Stimulated activated naive CD4-positive, alpha-beta T cell (primary cell): ENCODE measurements at regions not wholly inside any gene's neighbourhood (a gene's known extent, or its start where the extent isn't known, plus 50 kb on each side); places are given as distances from the start of the nearest gene placed in this dataset.

Source experiments
- DNase-seq, 6 experiments: peaks; one replicate each; lab custom pipeline; 2025; lab: John Stamatoyannopoulos, UW

DNA sequence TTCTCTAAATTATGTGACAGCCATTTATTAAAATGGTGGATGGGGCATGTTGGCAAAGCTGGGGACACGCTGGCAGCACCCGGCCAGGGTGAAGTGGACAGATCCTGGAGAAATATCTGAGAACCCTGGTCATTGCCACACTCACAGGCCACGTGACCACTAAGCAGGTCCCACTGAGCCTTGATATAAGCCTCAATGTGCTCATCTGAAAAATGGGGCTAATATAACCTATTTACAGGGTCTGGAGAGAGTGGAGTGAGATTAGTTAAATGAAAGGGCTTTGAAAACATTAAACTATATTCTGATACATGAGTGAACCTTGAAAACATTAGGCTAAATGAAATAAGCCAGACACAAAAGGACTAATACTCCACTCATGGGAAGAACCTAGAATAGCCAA, 108.9 kb downstream of the RBFOX3 start:
- no peak for DNase-seq

- no peak for DNase-seq
These were observed 109.9 kb downstream of the RBFOX3 start for GRCh38 chr17:79500745-79501618.

- no peak for DNase-seq
These were observed 112.0 kb downstream of the RBFOX3 start for GRCh38 chr17:79498854-79499253.

- no peak for DNase-seq
These were observed 113.0 kb downstream of the RBFOX3 start for GRCh38 chr17:79497777-79498348.

GRCh38 chr17:79496422-79497005, 114.3 kb downstream of the RBFOX3 start:
- no peak for DNase-seq

DNA sequence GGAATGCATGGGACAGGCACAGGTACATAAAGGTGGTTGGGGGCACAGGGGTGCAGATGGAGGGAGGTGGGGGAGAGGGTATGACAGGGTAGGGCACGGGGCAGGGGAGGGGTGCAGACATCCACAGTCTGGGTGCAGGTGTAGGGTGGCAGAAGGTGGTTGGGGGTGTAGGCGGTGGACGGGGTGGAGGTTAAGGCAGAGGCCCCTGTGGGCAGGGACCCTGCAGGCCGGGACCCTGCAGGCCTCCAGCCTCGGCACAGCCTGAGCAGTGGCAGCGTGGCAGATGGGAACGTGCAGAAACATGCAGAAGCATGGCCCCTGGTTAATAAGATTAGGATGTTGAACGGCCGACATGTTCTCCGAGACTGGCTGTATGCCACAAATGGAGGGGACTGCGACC, 115.2 kb downstream of the RBFOX3 start:
- DNase-seq = no peak

DNA sequence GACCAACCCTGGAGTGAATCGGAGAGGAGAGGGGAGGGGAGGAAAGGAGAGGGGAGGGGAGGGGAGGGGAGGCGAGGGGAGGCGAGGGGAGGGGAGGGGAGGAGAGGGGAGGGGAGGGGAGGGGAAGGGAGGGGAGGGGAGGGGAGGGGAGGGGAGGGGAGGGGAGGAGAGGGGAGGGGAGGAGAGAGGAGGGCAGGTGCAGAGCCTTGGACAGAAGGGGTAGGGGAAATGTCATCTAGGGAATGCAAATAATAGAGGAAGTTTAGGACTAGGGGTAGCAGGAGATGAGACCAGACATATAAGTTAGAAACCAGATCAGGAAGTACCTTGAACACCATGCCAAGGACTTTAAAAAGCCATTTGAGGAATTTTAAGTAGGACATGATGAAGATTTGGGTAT, 119.8 kb downstream of the RBFOX3 start:
- no peak for DNase-seq

DNA sequence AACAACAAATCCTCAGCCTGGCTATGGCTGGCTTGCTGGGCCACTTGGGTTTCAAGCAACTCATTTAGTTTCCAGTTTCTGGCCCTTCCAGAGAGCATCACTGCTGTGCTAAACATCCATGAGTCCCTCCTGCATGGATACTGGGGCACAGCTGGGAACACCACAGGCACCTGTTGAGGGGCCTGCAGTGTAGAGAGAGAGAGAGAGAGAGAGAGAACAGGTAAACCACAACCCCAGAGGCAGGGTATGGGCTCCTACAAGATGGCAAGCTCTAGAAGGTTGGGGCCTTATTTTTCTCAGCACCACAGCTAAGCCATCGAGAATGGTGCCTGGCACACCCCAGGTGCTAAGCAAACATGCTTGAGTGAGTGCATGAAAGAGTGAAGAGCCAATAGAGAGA, 120.3 kb downstream of the RBFOX3 start:
- no peak for DNase-seq

- DNase-seq = no peak
These were observed 123.7 kb downstream of the RBFOX3 start for GRCh38 chr17:79487149-79487548.

DNA sequence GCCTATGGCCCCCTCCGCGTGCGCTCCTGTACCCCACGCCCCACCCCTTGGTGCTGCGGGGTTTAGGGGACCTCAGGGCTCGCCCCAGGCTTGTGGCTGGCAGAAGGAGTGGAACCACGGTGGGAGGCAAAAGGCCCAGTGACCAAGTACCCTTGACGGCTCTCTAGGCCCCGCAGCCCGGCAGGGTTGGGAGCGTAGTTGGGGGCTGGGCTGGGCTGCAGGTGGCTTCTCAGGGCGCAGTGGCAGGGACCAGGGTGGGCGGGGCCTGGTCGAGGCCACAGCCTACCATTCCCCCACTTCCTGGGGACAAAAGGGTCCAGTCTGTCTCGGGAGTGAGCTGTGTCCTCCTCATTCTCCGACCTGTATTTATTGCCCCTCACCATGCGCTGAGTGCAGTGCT, 124.9 kb downstream of the RBFOX3 start:
- no peak for DNase-seq

GRCh38 chr17:79485419-79485985, 125.3 kb downstream of the RBFOX3 start:
- no peak for DNase-seq

- DNase-seq = no peak
These were observed 126.0 kb downstream of the RBFOX3 start for GRCh38 chr17:79484600-79485418.

- DNase-seq = no peak
These were observed 127.0 kb downstream of the RBFOX3 start for GRCh38 chr17:79483842-79484241.

- no peak for DNase-seq
These were observed 127.9 kb downstream of the RBFOX3 start for GRCh38 chr17:79482727-79483521.

DNA sequence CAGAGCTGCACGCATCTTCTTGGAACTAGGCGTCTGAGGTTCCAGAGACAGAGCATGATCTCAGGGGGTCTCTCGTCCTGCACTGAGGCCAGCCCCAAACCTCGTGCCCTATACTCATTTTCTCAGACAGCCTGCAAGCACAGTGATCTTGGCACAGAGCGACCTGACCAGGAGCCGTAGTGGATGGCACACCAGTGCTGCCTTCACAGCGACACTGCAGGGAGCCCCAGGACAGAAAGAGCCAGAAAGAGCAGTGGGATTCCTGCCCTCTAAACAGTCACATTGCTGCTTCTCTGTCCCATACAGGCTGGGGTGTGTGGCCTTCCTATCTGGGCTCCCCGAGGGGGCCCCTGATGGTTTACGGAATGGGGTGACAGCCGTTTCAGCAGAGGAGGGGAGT, 131.0 kb downstream of the RBFOX3 start:
- DNase-seq = no peak

DNA sequence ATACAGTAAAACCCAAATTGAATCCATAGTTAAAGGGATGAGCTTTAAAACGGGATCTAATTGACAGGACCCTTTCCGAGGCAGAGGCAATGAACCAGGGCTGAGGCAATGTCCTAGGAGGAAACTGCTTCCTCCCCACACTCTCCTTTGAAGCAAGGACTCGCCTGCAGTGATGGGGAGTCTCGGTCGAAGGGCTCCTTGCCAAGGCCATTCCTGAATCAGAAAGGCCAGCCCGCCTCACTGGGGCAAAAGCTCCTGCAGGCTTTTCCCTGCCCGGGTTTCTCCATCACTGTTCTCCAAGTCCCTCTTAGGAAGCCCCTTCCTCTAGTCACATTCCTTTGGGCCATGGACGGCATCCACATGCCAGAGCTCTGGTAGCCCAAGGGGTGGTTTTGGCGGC, 132.0 kb downstream of the RBFOX3 start:
- no peak for DNase-seq

DNA sequence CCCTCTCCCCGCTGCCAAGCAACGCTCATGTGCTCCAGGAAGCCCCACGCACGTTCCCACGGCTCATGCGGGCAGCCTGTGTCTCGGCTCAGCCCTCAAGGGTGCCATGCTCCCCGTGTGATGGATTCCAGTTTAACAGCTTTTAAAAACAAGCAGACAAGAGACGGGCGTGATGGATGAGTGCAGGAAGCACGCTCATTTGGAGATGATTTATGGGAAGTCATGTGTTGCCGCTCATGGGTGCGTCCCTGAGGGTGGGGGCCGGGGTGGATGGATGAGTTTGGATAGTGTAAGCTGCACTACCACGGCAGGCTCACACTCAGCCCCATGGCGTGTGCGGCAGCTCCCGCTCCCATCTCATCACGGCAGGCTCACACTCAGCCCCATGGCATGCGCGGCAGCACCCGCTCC, 132.8 kb downstream of the RBFOX3 start:
- DNase-seq = no peak

DNA sequence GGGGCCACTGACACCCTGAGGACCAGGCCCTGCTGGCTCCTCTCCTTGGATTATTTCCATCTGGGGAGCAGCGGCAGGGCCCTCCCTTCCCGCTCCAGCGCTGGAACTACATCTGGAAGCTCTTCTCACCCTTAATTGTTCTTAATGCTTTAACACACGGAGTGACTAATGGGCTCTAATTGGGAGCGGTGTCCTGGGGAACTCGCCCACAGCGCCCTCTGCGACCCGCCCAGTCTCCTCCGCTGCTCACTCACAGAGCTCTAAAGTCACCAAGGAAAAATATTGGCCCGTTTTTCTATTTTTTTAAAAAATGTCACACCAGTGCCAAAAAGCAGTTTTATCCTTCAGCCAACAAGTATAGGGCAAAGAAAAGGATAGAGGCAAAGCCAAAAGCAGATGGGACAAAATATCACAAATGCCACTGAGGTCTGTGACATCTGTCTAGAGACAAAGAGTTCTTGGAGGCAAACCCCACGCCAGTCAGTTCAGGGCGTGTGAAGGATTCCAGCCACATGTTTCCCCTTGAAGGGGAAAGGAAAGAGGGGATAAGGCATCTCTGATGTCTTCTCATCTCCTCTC, 134.7 kb downstream of the RBFOX3 start:
- DNase-seq = no peak

DNA sequence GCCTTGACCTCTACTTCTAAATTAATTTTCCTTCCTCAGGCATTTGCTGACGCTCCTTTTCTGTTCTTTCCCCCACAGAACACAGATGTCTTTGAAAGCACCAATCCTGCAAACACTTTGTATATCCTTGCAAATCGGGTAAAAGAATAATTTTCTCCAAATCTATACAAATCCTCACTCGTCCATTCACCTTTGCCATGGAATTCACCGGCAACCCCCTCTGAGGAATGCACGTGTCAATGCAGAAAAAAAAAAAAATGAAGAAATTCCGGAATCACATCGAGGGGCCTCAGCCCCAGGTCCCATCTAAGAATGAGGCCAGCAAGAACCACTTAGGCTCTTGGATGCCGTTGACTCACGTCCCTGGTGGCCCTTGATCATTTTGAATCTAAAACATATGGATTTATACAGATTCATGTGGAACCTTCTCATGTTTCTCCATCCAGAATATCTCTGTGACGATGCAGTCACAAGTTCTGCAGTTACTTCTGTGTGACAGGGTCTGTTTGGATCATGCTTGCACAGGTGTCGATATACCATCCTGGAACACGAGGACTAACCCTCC, 136.9 kb downstream of the RBFOX3 start:
- DNase-seq = no peak

GRCh38 chr17:79473111-79473875, 137.6 kb downstream of the RBFOX3 start:
- no peak for DNase-seq
